Right lobe of liver (tissue), 6 donors: ENCODE measurements at regions not wholly inside any gene's neighbourhood (a gene's known extent, or its start where the extent isn't known, plus 50 kb on each side); places are given as distances from the start of the nearest gene placed in this dataset.

ENCODE experiments used
- ATAC-seq, 4 donors: fragments of 200-7000 bp; cut with Tn5 transposase; one replicate each; pipeline ENCODE4 v1.9.1; 2020; ENCODE audit warnings: mild to moderate bottlenecking in 4 of 4, moderate library complexity in 4 of 4
- DNase-seq, 3 donors: peaks; one replicate each; pipeline ENCODE4 v3.0.0-alpha.2; 2020
- H3K27ac ChIP-seq, 3 donors: fragments of 200-600 bp; one replicate each; pipeline ENCODE4 v1.8.0; 2022
- H3K27me3 ChIP-seq, 2 donors: fragments of 200-600 bp; one replicate each; pipeline ENCODE4 v1.8.0; 2022
- H3K36me3 ChIP-seq, 4 donors: fragments of 200-600 bp; sonication (generic) in 1 of 4; one replicate each; pipeline versions ENCODE4 v1.5.1 to v1.8.0; 2017 to 2022; ENCODE audit warnings: control low read depth in 1 of 4
- H3K4me1 ChIP-seq, 4 donors: fragments of 200-600 bp; sonication (generic) in 1 of 4; one replicate each; pipeline versions ENCODE4 v1.5.1 to v1.8.0; 2017 to 2022; ENCODE audit warnings: control low read depth in 1 of 4
- H3K4me3 ChIP-seq, 3 donors: fragments of 200-600 bp; one replicate each; pipeline ENCODE4 v1.8.0; 2022
- H3K9me3 ChIP-seq, 4 donors: fragments of 200-600 bp; sonication (generic) in 1 of 4; one replicate each; pipeline versions ENCODE4 v1.5.1 to v1.8.0; 2017 to 2022; ENCODE audit warnings: control low read depth in 1 of 4
- POLR2A ChIP-seq: fragments of 450-650 bp; IDR thresholded peaks from one replicate; pipeline ENCODE4 v1.6.1; 2017; ENCODE audit warnings: antibody characterized with exemption, mild to moderate bottlenecking
- WGBS: methylation state at CpG from one replicate; pipeline ENCODE4 v1.1.6; 2018; ENCODE audit warnings: low coverage, low lambda C conversion rate; ENCODE audit not compliant: insufficient coverage; ENCODE audit errors: missing lambda C conversion rate; 5-methylcytosine and 5-hydroxymethylcytosine counted together
- intact Hi-C, 2 donors: fragments of 100-400 bp; cut with DNase I; formaldehyde crosslinking; loops; one replicate each; pipeline versions ENCODE4 v1.11.2 to v1.14.1; 2022
- TF ChIP-seq, protein P1 (sequence below), 4 donors: fragments of 200-600 bp in 3 of 4; fragments of 450-650 bp in 1 of 4; IDR thresholded peaks; one replicate each; pipeline versions ENCODE4 v1.5.1 to v1.8.0; 2016 to 2022; ENCODE audit warnings: antibody characterized with exemption in 4 of 4, mild to moderate bottlenecking in 2 of 4
- donor health status: DM: no; HTN: yes; CAD: no.
- donor health status: DM: no; HTN: no; CAD: no.
- donor health status: DM: no; HTN: no; CAD: no.
- donor health status: DM: no; HTN: yes; CAD: no.
- donor health status: DM: no; HTN: yes; CAD: no.

DNA sequence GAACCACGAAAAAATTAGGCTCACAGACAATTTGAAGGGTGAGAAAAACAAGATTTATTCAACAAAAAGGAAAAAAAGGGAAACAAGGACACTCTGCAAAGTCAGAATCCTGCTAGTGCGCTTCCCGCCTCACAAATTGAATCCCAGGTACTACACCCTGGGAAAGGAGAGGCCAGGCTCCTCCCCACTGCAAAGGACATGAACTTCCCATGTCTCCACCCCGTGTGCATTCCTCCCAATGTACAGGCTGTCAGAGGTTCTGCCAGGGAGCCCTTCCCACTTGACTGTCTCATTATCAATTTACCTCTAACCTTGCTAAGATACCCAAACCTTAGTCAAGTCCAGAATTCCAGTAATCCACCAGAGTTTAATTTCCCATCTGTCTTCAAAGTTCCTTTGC lies 70.4 kb upstream of the CDK1 start:
- ATAC-seq (no peak), DNase-seq (no peak)
- no peak for TF ChIP-seq POLR2A
- TF ChIP-seq, protein P1, sequence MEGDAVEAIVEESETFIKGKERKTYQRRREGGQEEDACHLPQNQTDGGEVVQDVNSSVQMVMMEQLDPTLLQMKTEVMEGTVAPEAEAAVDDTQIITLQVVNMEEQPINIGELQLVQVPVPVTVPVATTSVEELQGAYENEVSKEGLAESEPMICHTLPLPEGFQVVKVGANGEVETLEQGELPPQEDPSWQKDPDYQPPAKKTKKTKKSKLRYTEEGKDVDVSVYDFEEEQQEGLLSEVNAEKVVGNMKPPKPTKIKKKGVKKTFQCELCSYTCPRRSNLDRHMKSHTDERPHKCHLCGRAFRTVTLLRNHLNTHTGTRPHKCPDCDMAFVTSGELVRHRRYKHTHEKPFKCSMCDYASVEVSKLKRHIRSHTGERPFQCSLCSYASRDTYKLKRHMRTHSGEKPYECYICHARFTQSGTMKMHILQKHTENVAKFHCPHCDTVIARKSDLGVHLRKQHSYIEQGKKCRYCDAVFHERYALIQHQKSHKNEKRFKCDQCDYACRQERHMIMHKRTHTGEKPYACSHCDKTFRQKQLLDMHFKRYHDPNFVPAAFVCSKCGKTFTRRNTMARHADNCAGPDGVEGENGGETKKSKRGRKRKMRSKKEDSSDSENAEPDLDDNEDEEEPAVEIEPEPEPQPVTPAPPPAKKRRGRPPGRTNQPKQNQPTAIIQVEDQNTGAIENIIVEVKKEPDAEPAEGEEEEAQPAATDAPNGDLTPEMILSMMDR (IDR thresholded peaks at IDR 0.05), result no peak
- Histone ChIP-seq H3K36me3 (no peaks in the 10 kb centered on the region), H3K4me1 (no peaks in the 10 kb centered on the region), H3K4me3 (no peak overlapping the region), H3K27me3 (no peaks in the 10 kb centered on the region), H3K9me3 (no peaks in the 10 kb centered on the region), H3K27ac (no peak overlapping the region)
- 25% methylated on average over 1 of the region's 4 CpGs for WGBS
- intact Hi-C loops, result no loop called here

- intact Hi-C loops, result no loop called here
- H3K36me3 ChIP-seq, result no peaks in the 10 kb centered on the region
- no peak overlapping the region for H3K4me3 ChIP-seq
- H3K9me3 ChIP-seq, result no peaks in the 10 kb centered on the region
- TF ChIP-seq POLR2A, result no peak
- TF ChIP-seq, protein P1 (IDR thresholded peaks at IDR 0.05), result no peak
- ATAC-seq (no peak), DNase-seq (no peak)
- no peak overlapping the region for H3K27ac ChIP-seq
- 56% methylated on average over 1 of the region's 1 CpG for WGBS
- H3K4me1 ChIP-seq, result no peaks in the 10 kb centered on the region
- H3K27me3 ChIP-seq, result no peaks in the 10 kb centered on the region
Measured at GRCh38 chr10:60706146-60706545, 72.1 kb upstream of the CDK1 start.

DNA sequence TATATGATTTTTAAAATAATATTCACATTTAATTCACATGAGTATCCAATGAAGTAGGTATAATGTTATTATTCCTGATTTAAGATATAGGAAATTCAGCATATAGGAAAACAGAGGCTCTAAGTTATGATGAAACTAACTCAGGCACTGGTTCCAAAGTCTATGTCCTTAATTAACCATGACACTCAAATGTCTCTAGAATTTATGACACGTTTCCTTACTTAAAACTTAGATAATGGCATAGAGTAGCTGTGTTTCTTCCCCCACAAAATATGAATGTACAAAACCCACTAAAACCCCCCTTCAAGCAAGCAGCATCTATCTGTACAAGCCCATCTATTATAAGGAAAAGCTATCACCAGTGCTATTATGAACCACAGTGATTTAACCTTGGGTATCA lies 72.9 kb upstream of the CDK1 start:
- Histone ChIP-seq H3K27me3 (no peaks in the 10 kb centered on the region), H3K4me3 (no peak overlapping the region), H3K4me1 (no peaks in the 10 kb centered on the region), H3K27ac (no peak overlapping the region), H3K9me3 (no peaks in the 10 kb centered on the region), H3K36me3 (no peaks in the 10 kb centered on the region)
- 76% methylated on average over 1 of the region's 1 CpG for WGBS
- intact Hi-C loops, result no loop called here
- TF ChIP-seq POLR2A, result no peak
- TF ChIP-seq, protein P1 (IDR thresholded peaks at IDR 0.05), result no peak
- no peak for ATAC-seq
- no peak for DNase-seq

DNA sequence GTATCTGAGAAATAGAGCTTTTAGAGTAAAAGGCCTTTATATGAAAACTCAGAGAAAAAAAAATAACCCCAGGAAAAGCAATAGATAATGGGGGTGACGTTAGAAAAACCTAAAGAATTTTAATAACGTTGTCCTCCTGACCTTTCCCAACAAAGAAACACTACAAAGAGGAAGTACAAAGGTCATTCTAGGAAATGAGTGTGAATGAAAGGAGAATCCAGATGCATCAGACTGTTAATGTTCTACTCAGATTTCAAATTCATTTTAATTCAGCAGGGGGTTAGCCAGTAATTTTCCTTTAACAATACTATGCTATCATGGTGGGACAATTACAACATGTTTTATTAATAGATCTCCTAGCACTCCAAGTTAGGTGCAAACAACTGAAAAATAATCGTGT lies 73.8 kb upstream of the CDK1 start:
- Histone ChIP-seq H3K27ac (no peak overlapping the region), H3K36me3 (no peaks in the 10 kb centered on the region), H3K4me3 (no peak overlapping the region), H3K4me1 (no peaks in the 10 kb centered on the region), H3K9me3 (no peaks in the 10 kb centered on the region), H3K27me3 (no peaks in the 10 kb centered on the region)
- DNase-seq, result no peak
- TF ChIP-seq POLR2A, result no peak
- TF ChIP-seq, protein P1 (IDR thresholded peaks at IDR 0.05), result no peak
- intact Hi-C loops, result no loop called here
- WGBS, result 9% methylated on average over 3 of the region's 3 CpGs
- peak in 2 of 4 donors; percentile 30 to 80 for ATAC-seq
